Activated CD4-positive, alpha-beta T cell treated with anti-CD3 and anti-CD28 coated beads, Interleukin-2, Interleukin-6, amounts not matched to agents 100 ng/mL and 50 ng/mL, durations not matched to agents 16 hours and 8 hours (primary cell): ENCODE measurements at regions not wholly inside any gene's neighbourhood (a gene's known extent, or its start where the extent isn't known, plus 50 kb on each side); places are given as distances from the start of the nearest gene placed in this dataset.
"Not testable (repeated sequence)": the region's sequence is repeated elsewhere in the genome, so short reads cannot be mapped to it uniquely, and the experiment has no call there.

Experiments
- DNase-seq: peaks from one replicate; pipeline ENCODE4 v3.0.0-alpha.2; 2020

- no peak for DNase-seq
Observed at GRCh38 chr4:97305351-97305750, 837.9 kb downstream of the STPG2 start.

DNA sequence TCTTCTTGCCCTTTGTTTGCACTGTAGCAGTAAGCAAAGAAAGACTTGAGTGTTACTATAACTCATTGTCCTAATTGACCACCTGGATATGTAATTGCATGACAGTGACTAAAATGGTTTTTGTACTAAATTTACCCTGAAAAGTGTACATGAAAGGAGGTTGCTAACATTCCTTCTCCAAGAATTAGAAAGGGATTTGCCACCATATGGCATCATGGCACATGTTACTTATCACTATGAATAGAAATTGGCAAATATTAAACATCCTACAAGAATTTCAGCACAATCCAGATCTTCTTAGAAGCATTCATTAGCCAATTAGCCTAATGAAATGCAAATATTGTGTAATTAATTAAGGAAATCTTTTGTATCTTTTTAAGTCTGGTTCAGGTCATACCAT lies 834.2 kb downstream of the STPG2 start:
- DNase-seq: no peak

GRCh38 chr4:97317201-97317600 lies 826.1 kb downstream of the STPG2 start:
- DNase-seq: no peak

DNA sequence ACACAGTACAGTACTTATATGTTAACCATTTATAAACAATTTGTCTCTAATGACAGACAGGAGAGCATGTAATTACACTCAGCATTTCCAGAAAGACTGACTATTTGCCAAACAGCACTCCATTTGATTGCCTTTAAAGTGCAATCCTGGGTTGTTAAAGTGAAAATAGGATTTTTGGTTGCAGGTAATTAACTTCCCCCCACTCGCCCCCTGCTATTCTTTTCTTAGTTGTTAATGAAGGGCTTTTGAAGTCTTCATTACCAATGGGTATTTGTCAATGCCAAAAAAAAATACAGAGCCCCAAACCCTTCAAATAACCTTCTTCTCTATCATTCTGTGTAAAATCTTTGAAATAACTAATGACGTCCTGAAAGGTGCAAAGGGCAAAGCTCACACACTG lies 825.6 kb downstream of the STPG2 start:
- no peak for DNase-seq

GRCh38 chr4:97325751-97326150 lies 817.5 kb downstream of the STPG2 start:
- DNase-seq: not testable (repeated sequence)

GRCh38 chr4:97330917-97331316 lies 812.4 kb downstream of the STPG2 start:
- no peak for DNase-seq

- DNase-seq: no peak
Observed at GRCh38 chr4:97334348-97334747, 808.9 kb downstream of the STPG2 start.

DNA sequence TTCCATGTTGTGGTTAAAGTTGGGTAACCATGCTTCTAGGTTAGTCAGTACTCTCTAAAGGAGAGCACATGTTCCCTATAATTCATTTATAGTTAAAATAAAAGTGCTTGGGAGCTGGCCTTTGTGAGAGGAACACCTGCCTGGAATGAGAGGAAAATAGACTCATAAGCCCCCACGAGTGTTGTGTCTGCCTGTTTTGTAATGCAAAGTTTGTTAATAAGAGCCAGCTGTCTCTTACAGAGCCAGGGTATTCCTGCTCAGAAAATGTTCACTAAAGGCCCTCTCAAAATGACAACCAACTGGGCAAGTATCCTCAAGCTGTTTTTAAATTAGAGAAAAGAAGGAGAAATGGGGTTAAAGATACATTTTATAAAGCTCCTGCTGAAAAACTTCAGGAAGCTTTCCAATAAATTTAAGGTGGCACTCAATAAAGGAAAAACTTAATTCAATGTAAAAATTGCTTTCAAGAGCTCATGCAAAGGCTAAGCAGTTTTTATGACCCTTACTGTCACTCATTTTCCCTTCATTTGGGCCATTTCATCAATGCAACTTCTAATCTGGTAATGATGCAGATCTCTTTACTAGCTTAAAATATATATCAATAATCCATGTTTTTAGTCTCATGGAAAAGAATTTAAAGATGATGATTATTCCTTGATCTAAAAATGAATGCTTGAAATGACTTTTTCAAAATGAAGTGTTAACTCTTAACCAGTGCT lies 793.6 kb downstream of the STPG2 start:
- DNase-seq: no peak

DNA sequence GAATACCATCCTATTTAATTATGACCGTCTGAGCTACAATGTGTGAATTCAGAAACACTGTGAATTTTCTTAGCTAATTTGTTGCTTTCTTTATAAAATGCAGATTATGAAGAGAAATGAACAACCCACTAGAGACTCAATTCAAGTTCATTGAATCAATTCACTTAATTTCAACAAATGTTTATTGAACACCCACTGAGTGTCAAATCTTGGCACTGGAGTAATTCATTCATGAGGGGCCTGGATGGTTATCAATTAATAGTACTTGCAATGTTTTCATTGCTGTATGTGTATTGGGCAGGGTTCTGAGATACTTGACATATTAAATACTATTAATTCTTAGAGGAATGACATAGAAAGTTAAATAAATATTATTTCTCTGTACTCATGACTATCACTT lies 789.4 kb downstream of the STPG2 start:
- no peak for DNase-seq

DNA sequence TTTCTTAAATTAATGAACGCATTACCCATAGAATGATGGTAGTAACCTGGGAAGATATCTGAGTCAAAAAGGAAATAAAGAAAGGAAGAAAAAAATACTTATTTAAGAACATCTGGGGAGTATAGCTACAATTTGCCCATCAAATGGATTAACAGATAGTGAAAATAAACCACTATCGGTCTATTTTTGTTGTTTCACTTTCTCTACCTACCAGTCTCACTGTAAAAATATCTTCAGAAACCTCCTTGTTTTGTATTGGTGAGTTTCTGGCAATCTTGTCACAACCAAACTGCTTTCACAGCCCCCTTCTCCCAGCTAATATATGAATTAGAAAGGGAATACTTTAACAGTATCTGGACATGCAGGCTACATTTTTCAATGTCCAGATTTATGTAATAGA lies 783.5 kb downstream of the STPG2 start:
- no peak for DNase-seq

DNA sequence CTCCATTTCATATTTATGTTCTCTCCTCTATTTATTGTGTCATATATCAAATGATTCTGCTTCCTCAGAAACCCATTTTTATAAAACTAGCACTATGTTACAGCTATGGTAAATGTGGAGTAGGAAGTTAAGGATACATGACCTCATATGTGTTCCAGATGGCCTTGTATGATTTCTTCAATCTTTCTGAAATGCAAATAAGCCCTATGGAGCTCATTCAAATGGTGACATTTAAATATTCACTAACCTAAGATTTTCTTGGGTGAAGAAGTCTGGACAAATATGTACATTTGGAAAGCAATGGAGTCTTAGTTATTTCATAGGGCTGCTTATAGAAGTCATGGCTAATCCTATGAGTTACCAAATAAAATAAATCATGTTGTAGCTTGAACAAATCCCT lies 782.5 kb downstream of the STPG2 start:
- no peak for DNase-seq

- DNase-seq: no peak
Observed at GRCh38 chr4:97367878-97368277, 775.4 kb downstream of the STPG2 start.

GRCh38 chr4:97370568-97370967 lies 772.7 kb downstream of the STPG2 start:
- DNase-seq: no peak

- no peak for DNase-seq
Observed at GRCh38 chr4:97374526-97374925, 768.8 kb downstream of the STPG2 start.

DNA sequence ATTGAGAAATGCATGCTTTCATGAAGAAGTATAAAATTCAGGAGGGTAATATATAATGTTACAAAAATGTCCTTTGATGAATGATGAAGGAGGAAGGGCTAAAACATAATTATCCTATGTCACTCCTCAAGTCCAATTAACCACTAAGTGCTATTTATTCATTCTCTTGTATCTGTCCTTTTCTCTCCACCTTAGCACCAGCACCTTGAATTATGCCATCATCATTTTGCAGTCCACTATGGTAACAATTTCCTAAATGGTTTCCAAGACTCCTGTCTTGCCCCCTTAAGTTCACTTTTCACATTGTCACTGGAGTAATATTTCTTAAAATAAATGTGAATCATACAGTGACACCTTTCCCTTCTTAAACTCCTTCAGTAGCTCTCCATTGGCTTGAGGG lies 756.3 kb downstream of the STPG2 start:
- DNase-seq: no peak

DNA sequence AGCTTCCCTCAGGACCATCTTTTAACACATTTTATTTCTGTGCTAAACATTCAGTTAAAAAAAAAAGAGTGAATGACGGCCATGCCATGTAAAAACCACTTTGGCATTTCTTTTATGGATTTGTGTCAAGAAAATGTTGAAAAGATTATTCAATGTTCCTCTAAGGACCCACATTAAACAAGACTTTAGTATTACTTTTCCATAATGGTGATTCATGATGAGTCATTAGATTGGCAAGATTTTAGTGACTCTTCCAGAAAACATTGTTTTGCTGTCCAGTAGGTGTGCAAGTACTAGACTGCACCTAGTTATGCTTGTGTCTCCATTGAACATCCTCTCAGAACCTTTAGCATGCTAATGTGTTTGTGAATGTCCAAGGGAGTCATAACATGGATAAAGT lies 748.6 kb downstream of the STPG2 start:
- DNase-seq: no peak

GRCh38 chr4:97396097-97396496 lies 747.2 kb downstream of the STPG2 start:
- no peak for DNase-seq

- no peak for DNase-seq
Observed at GRCh38 chr4:97396605-97397004, 746.7 kb downstream of the STPG2 start.

DNA sequence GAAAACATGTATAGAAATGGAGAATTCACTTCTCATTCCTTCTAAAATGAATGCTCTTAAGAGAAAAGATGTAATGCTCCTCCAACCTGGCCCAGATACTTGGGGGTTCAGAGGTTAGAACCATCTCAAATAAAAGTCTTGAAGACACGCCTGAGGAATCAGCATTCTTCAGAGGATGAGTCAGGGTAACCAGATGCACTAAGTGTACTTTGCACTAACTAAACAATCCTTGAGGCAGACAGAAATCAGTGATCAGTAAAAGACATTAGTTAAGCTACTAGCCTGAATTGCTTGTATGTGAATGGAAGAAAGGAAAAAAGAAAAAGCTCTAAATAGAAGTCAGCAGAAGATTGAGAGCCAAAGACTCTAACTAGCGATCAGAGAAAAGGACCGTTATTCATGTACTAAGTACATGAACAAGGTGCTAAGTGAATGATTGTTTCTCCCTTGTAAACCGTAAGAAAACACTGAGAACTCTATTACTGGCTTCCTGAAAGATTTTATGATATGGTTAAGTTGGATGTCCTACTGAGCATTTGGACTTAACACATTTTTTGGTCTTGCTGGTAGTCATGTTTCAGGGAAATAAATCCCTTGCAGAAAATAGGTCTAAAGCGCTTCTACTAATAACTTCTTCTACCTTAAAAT lies 738.3 kb downstream of the STPG2 start:
- no peak for DNase-seq

DNA sequence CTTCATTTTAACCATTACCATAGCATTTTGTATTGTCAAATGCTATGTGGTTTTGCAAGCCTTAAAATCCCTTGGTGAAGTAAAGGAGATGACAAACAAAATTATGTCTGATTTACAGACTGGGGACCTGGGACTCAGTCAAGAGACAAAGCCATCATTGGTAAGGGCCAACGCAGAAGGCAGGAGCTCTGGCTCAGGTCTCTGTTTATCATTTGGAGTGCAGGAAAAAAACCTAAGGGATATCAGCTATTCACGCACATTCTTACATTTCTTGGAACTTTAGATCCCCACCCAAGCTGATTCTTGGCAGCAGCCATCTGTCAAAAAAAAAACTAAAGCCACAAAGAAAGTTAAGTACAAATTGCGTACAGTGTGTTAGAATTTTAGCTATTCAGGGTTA lies 731.9 kb downstream of the STPG2 start:
- DNase-seq: no peak

- no peak for DNase-seq
Observed at GRCh38 chr4:97412331-97412730, 730.9 kb downstream of the STPG2 start.

GRCh38 chr4:97414161-97414560 lies 729.1 kb downstream of the STPG2 start:
- no peak for DNase-seq

DNA sequence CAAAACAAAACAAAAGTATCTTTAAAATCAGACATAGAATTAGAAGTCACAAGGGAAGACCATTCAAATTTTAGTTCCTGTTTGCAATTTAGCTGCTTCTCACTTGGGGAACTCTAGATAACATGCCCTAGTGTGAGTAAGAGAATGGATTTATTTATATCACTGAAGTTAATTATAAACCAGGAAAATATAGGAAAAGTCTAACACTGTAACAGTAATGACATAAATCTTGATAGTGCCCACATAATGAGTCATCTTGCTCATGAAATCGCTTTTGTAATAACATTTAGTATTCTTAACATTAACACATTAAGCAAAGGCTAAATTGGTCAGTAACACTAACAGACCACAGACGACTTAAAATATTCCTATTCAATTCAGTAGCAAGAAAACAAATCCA lies 710.7 kb downstream of the STPG2 start:
- no peak for DNase-seq

DNA sequence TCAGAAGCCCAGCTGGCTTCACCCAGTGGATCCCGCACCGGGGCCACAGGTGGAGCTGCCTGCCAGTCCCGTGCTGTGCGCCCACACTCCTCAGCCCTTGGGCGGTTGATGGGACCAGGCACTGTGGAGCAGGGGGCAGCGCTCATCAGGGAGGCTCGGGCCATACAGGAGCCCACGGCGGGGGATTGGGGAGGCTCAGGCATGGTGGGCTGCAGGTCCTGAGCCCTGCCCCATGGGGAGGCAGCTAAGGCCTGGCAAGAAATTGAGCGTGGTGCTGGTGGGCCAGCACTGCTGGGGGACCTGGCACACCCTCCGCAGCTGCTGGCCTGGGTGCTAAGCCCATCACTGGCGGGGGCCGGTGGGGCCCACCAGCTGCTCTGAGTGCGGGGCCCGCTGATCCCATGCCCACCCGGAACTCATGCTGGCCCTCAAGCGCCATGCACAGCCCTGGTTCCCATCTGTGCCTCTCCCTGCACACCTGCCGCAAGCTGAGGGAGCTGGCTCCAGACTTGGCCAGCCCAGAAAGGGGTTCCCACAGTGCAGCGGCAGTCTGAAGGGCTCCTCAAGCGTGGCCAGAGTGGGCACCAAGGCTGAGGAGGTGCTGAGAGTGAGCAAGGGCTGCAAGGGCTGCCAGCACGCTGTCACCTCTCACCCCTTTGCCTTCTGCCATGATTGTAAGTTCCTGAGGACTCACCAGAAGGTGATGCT lies 705.1 kb downstream of the STPG2 start:
- not testable (repeated sequence) for DNase-seq
